SU-DHL-6 (cell line): ENCODE measurements at regions not wholly inside any gene's neighbourhood (a gene's known extent, or its start where the extent isn't known, plus 50 kb on each side); places are given as distances from the start of the nearest gene placed in this dataset.

Experiments used
- H2AFZ ChIP-seq: fragments of 200-600 bp; sonication (generic); 2 replicates; pipeline ENCODE4 v1.6.1; 2014; ENCODE audit warnings: low read depth, mild to moderate bottlenecking, moderate library complexity, mixed read lengths, antibody characterized with exemption, low read length; ENCODE audit not compliant: severe bottlenecking
- H3F3A ChIP-seq: fragments of 200-600 bp; shearing (Covaris generic); 2 replicates; pipeline ENCODE4 v1.6.0; 2016; ENCODE audit warnings: antibody characterized with exemption, mild to moderate bottlenecking; ENCODE audit not compliant: insufficient read depth
- H3K27ac ChIP-seq: fragments of 200-600 bp; sonication (generic); 2 replicates; pipeline ENCODE4 v1.5.1; 2016; ENCODE audit warnings: low read depth, mild to moderate bottlenecking, low read length, moderate library complexity, mixed read lengths
- H3K27me3 ChIP-seq: fragments of 200-600 bp; sonication (generic), shearing (Covaris generic); 2 replicates; pipeline ENCODE4 v1.6.0; 2014; ENCODE audit warnings: mild to moderate bottlenecking, low read length
- H3K36me3 ChIP-seq: fragments of 200-600 bp; sonication (generic); 2 replicates; pipeline ENCODE4 v1.6.1; 2014; ENCODE audit warnings: mild to moderate bottlenecking, low read length, mixed read lengths
- H3K4me2 ChIP-seq: fragments of 300-600, 200-600 bp; shearing (Covaris generic), sonication (generic); 2 replicates; pipeline ENCODE4 v1.6.0; 2014; ENCODE audit warnings: low read length, low read depth, mild to moderate bottlenecking; ENCODE audit not compliant: poor library complexity, severe bottlenecking
- H3K4me3 ChIP-seq: fragments of 200-600 bp; sonication (generic); 2 replicates; pipeline ENCODE4 v1.5.1; 2014; ENCODE audit warnings: antibody characterized with exemption, low read length, mild to moderate bottlenecking, mixed read lengths; ENCODE audit not compliant: insufficient read depth, poor library complexity, severe bottlenecking
- H3K79me2 ChIP-seq: fragments of 200-600 bp; sonication (generic); 2 replicates; pipeline ENCODE4 v1.6.1; 2014; ENCODE audit warnings: mild to moderate bottlenecking, low read length, moderate library complexity; ENCODE audit not compliant: insufficient read depth
- H3K9ac ChIP-seq: fragments of 200-600 bp; sonication (generic); 2 replicates; pipeline ENCODE4 v1.7.0; 2014; ENCODE audit warnings: mild to moderate bottlenecking, low read length
- H3K9me2 ChIP-seq: fragments of 200-600 bp; sonication (generic); replicated peaks from 2 replicates; pipeline ENCODE4 v1.6.1; 2014; ENCODE audit warnings: low read length; ENCODE audit not compliant: insufficient read depth
- H3K9me3 ChIP-seq: fragments of 200-600 bp; sonication (generic); 2 replicates; pipeline ENCODE4 v1.6.1; 2014; ENCODE audit warnings: low read length, mixed read lengths; ENCODE audit not compliant: insufficient read depth
- H4K20me1 ChIP-seq: fragments of 200-600 bp; sonication (generic); 2 replicates; pipeline ENCODE4 v1.6.1; 2014; ENCODE audit warnings: low read depth, mild to moderate bottlenecking, antibody characterized with exemption, low read length, moderate library complexity, mixed read lengths
- CTCF ChIP-seq: fragments of 200-600 bp; sonication (generic); IDR thresholded peaks from one replicate; pipeline ENCODE4 v1.5.1; 2017; ENCODE audit warnings: antibody characterized with exemption, mild to moderate bottlenecking, low read length, moderate library complexity; ENCODE audit not compliant: insufficient read depth, poor library complexity, severe bottlenecking
- EZH2phosphoT487 ChIP-seq: fragments of 200-600 bp; sonication (generic), shearing (Covaris generic); conservative IDR thresholded peaks from 2 replicates; pipeline ENCODE4 v1.6.1; 2018; ENCODE audit warnings: mild to moderate bottlenecking, antibody characterized with exemption, low read length, moderate library complexity, mixed read lengths

DNA sequence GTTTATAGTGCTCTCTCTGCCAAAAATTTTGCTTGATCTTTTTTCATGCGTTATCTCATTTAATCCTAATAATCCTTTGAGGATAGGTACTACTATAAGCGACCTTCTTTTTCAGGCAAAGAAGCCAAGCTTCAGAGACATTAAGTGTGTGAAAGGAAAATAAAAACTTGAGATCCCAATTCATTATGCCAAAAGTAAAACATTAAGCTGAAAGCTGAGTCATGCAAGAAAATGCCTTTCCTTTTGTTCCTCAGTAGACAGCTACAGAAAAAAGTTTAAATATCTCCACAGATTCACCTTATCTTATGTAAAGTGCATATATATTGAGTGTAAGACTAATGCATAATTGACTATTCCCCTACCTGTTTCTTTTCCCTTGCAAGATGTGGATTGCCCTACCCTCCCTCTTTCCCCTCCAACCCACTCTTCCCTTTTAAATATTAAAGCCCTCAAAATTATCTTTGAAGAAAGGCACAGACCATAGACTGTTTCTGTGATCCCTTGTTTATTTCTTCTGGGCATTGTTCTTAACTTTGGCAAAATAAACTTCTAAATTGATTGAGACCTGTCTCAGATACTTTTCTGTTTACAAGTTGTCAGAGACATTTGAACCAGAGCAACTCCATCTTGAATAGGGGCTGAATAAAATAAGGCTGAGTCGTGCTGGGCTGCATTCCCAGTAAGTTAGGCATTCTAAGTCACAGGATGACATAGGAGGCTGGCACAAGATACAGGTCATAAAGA is 1139.9 kb upstream of the LRRN3 start:
- no peaks in the 10 kb centered on the region for H3F3A ChIP-seq
- H4K20me1 ChIP-seq, result no peaks in the 10 kb centered on the region
- H3K4me2 ChIP-seq, result no peak overlapping the region
- no peak for TF ChIP-seq CTCF
- TF ChIP-seq EZH2phosphoT487, result no peak
- no peaks in the 10 kb centered on the region for H3K9me2 ChIP-seq
- no peaks in the 10 kb centered on the region for H3K79me2 ChIP-seq
- H3K4me3 ChIP-seq, result no peak overlapping the region
- H3K9me3 ChIP-seq, result no peaks in the 10 kb centered on the region
- no peak overlapping the region for H3K27ac ChIP-seq
- no peak overlapping the region for H3K9ac ChIP-seq
- no peaks in the 10 kb centered on the region for H3K27me3 ChIP-seq
- no peaks in the 10 kb centered on the region for H3K36me3 ChIP-seq
- H2AFZ ChIP-seq, result no peak overlapping the region

GRCh38 chr7:109951565-109951928 is 1139.4 kb upstream of the LRRN3 start:
- H3K79me2 ChIP-seq, result no peaks in the 10 kb centered on the region
- no peaks in the 10 kb centered on the region for H3K27me3 ChIP-seq
- no peaks in the 10 kb centered on the region for H3K9me3 ChIP-seq
- no peaks in the 10 kb centered on the region for H3F3A ChIP-seq
- H2AFZ ChIP-seq, result no peak overlapping the region
- no peak for TF ChIP-seq CTCF
- no peak for TF ChIP-seq EZH2phosphoT487
- no peaks in the 10 kb centered on the region for H3K9me2 ChIP-seq
- H3K4me3 ChIP-seq, result no peak overlapping the region
- no peak overlapping the region for H3K4me2 ChIP-seq
- H3K27ac ChIP-seq, result no peak overlapping the region
- H4K20me1 ChIP-seq, result no peaks in the 10 kb centered on the region
- no peaks in the 10 kb centered on the region for H3K36me3 ChIP-seq
- H3K9ac ChIP-seq, result no peak overlapping the region

DNA sequence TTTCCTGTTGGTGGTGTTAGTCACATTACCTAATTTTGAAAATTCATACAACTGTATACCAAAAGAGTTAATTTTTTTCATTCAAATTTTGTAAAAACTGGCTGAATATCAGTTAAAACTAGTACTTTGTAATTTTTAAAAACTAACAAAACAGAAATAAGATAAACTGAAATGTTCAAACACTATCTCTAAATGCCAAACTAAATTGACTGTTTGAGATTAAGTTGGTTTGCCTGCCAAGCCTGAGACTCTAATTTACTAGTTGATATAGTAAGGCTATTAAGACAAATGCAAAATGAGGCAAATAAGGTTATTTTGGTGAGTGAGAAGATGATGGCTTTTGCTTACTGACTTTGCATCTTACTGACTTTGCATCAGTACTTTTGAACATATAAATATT is 1134.9 kb upstream of the LRRN3 start:
- H3F3A ChIP-seq, result no peaks in the 10 kb centered on the region
- TF ChIP-seq EZH2phosphoT487, result no peak
- TF ChIP-seq CTCF, result no peak

More for the DNA sequence above, 1134.9 kb upstream of the LRRN3 start:
- H3K9ac ChIP-seq, result no peak overlapping the region
- no peak overlapping the region for H3K4me3 ChIP-seq
- no peaks in the 10 kb centered on the region for H3K79me2 ChIP-seq
- H3K4me2 ChIP-seq, result no peak overlapping the region
- no peaks in the 10 kb centered on the region for H3K36me3 ChIP-seq
- no peaks in the 10 kb centered on the region for H4K20me1 ChIP-seq
- H2AFZ ChIP-seq, result no peak overlapping the region
- H3K27me3 ChIP-seq, result no peaks in the 10 kb centered on the region
- H3K27ac ChIP-seq, result no peak overlapping the region
- H3K9me3 ChIP-seq, result no peaks in the 10 kb centered on the region
- no peaks in the 10 kb centered on the region for H3K9me2 ChIP-seq
